ENCODE measurements at regions not wholly inside any gene's neighbourhood (a gene's known extent, or its start where the extent isn't known, plus 50 kb on each side); places are given as distances from the start of the nearest gene placed in this dataset.
"Not testable (repeated sequence)": the region's sequence is repeated elsewhere in the genome, so short reads cannot be mapped to it uniquely, and the experiment has no call there.

DNA sequence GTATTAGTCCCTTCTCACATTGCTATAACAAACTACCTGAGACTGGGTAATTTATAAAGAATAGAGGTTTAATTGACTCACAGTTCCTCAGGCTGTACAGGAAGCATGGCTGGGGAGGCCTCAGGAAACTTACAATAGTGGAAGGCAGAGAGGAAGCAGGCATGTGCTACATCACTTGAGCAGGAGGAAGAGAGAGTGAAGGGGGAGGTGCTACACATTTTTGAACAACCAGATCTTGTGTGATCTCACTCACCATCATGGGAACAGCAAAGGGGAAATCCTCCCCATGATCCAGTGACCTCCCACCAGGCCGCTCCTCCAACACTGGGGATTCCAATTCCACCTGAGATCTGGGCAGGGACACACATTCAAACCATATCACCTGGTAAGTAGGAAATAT is 630.6 kb downstream of the QKI start:
- CTCF ChIA-PET: no interaction called here
- TF ChIP-seq, protein P1, sequence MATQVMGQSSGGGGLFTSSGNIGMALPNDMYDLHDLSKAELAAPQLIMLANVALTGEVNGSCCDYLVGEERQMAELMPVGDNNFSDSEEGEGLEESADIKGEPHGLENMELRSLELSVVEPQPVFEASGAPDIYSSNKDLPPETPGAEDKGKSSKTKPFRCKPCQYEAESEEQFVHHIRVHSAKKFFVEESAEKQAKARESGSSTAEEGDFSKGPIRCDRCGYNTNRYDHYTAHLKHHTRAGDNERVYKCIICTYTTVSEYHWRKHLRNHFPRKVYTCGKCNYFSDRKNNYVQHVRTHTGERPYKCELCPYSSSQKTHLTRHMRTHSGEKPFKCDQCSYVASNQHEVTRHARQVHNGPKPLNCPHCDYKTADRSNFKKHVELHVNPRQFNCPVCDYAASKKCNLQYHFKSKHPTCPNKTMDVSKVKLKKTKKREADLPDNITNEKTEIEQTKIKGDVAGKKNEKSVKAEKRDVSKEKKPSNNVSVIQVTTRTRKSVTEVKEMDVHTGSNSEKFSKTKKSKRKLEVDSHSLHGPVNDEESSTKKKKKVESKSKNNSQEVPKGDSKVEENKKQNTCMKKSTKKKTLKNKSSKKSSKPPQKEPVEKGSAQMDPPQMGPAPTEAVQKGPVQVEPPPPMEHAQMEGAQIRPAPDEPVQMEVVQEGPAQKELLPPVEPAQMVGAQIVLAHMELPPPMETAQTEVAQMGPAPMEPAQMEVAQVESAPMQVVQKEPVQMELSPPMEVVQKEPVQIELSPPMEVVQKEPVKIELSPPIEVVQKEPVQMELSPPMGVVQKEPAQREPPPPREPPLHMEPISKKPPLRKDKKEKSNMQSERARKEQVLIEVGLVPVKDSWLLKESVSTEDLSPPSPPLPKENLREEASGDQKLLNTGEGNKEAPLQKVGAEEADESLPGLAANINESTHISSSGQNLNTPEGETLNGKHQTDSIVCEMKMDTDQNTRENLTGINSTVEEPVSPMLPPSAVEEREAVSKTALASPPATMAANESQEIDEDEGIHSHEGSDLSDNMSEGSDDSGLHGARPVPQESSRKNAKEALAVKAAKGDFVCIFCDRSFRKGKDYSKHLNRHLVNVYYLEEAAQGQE (IDR thresholded peaks at IDR 0.05; ENCODE audit: low read depth): no peak
- no peak for TF ChIP-seq TCF7L2 (IDR thresholded peaks at IDR 0.05; ENCODE audit: borderline replicate concordance, extremely low read depth, insufficient read depth, insufficient read length)
- TF ChIP-seq CEBPB (IDR thresholded peaks at IDR 0.05; ENCODE audit: low read depth): no peak
- no peak for TF ChIP-seq JUND (IDR thresholded peaks at IDR 0.05)
- no peak overlapping the region for H3K4me2 ChIP-seq (ENCODE audit: low read length)

DNA sequence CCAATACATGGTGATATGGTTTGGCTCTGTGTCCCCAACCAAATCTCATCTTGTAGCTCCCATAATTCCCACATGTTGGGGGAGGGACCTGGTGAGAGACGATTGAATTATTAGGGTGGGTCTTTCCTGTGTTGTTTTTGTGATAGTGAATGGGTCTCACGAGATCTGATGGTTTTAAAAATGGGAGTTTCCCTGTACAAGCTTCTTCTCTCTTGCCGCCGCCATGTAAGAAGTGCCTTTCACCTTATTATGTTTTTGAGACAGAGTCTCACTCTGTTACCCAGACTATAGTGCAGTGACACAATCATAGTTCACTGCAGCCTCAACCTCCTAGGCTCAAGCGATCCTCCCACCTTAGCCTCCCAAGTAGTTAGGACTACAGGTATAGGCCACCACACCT is 629.1 kb downstream of the QKI start:
- RAD21 ChIA-PET (ENCODE audit: low non-redundant PET in 1 of 2, low total read pairs in 2 of 2, uncharacterized antibody in 2 of 2, unreplicated experiment in 2 of 2); DNase-seq (ENCODE audit: low read depth, low spot score); H3K4me3 ChIP-seq (replicated peaks in 1 of 2; ENCODE audit: low read depth in 1 of 2, low read length in 2 of 2); H3K9me2 ChIP-seq (ENCODE audit: insufficient read depth); H3K9me3 ChIP-seq (ENCODE audit: control insufficient read depth in 1 of 2, insufficient read depth in 1 of 2, low read depth in 1 of 2, low read length in 2 of 2); H2AFZ ChIP-seq (ENCODE audit: low read depth, low read length, poor library complexity, severe bottlenecking); CTCF ChIA-PET; ATAC-seq; BruUV-seq (replicated peaks); H4K20me1 ChIP-seq (ENCODE audit: insufficient read depth); H3K27me3 ChIP-seq (ENCODE audit: insufficient read depth, low read length); H3K4me1 ChIP-seq (ENCODE audit: control insufficient read depth in 1 of 2, insufficient read depth in 2 of 2, low read length in 2 of 2); H3K79me2 ChIP-seq (ENCODE audit: insufficient read depth, low read length); H3K27ac ChIP-seq (ENCODE audit: low read depth, low read length); intact Hi-C loops (cut with micrococcal nuclease); H3K36me3 ChIP-seq (ENCODE audit: control insufficient read depth in 1 of 2, insufficient read depth in 2 of 2, low read length in 2 of 2); H3K4me2 ChIP-seq (ENCODE audit: low read length); POLR2A ChIA-PET; H3K9ac ChIP-seq (ENCODE audit: low read length): not testable (repeated sequence)

More for the DNA sequence above, 630.6 kb downstream of the QKI start:
- Histone ChIP-seq H3K36me3 (ENCODE audit: control insufficient read depth in 1 of 2, insufficient read depth in 2 of 2, low read length in 2 of 2) (no peaks in the 10 kb centered on the region), H3K9me2 (ENCODE audit: insufficient read depth) (no peaks in the 10 kb centered on the region), H3K4me3 (replicated peaks in 1 of 2; ENCODE audit: low read depth in 1 of 2, low read length in 2 of 2) (no peak overlapping the region), H3K9ac (ENCODE audit: low read length) (no peak overlapping the region), H4K20me1 (ENCODE audit: insufficient read depth) (no peaks in the 10 kb centered on the region), H3K9me3 (ENCODE audit: control insufficient read depth in 1 of 2, insufficient read depth in 1 of 2, low read depth in 1 of 2, low read length in 2 of 2) (peaks cover 0 to 3% of the 10 kb centered on the region in 2 experiments; a peak in 2 of 4 replicates), H3K27me3 (ENCODE audit: insufficient read depth, low read length) (no peaks in the 10 kb centered on the region), H3K4me1 (ENCODE audit: control insufficient read depth in 1 of 2, insufficient read depth in 2 of 2, low read length in 2 of 2) (no peaks in the 10 kb centered on the region), H2AFZ (ENCODE audit: low read depth, low read length, poor library complexity, severe bottlenecking) (no peak overlapping the region), H3K27ac (ENCODE audit: low read depth, low read length) (no peak overlapping the region), H3K79me2 (ENCODE audit: insufficient read depth, low read length) (no peaks in the 10 kb centered on the region)
- ChIA-PET RAD21 (ENCODE audit: low non-redundant PET in 1 of 2, low total read pairs in 2 of 2, uncharacterized antibody in 2 of 2, unreplicated experiment in 2 of 2) (no interaction called here), POLR2A (no interaction called here)
- DNase-seq (ENCODE audit: low read depth, low spot score) (no peak), ATAC-seq (no peak)
- BruUV-seq (replicated peaks): no TSS peak
- intact Hi-C loops (cut with micrococcal nuclease): no loop called here
